Adrenal gland (tissue), 9 donors: ENCODE measurements at regions not wholly inside any gene's neighbourhood (a gene's known extent, or its start where the extent isn't known, plus 50 kb on each side); places are given as distances from the start of the nearest gene placed in this dataset.

Experiments used
- DNase-seq, 7 donors: peaks; one replicate each; pipeline ENCODE4 v3.0.0-alpha.2; 2019 to 2020
- H3K27ac ChIP-seq, 5 donors: fragments of 200-600 bp; sonication (generic) in 4 of 5; 1 replicate in 3 of 5; 2 replicates in 2 of 5; pipeline versions ENCODE4 v1.5.1 to v1.8.0; 2016 to 2020; ENCODE audit warnings: mild to moderate bottlenecking in 1 of 5
- H3K27me3 ChIP-seq: fragments of 200-600 bp; 2 replicates; pipeline ENCODE4 v1.8.0; 2021
- H3K36me3 ChIP-seq, 2 donors: fragments of 200-600 bp; replicated peaks in 1 of 2; 1 replicate in 1 of 2; 2 replicates in 1 of 2; pipeline versions ENCODE4 v1.5.1 to v1.8.0; 2018 to 2022
- H3K4me1 ChIP-seq, 2 donors: fragments of 200-600 bp; replicated peaks in 1 of 2; 1 replicate in 1 of 2; 2 replicates in 1 of 2; pipeline versions ENCODE4 v1.5.1 to v1.8.0; 2018 to 2021
- H3K4me3 ChIP-seq, 4 donors: fragments of 200-600 bp; sonication (generic) in 3 of 4; one replicate each; pipeline ENCODE4 v1.5.1; 2016 to 2018
- H3K9me3 ChIP-seq, 3 donors: fragments of 200-600 bp; sonication (generic) in 1 of 3; replicated peaks in 1 of 3; 1 replicate in 2 of 3; 2 replicates in 1 of 3; pipeline versions ENCODE4 v1.5.1 to v1.8.0; 2016 to 2021
- CTCF ChIP-seq, 6 experiments: fragments of 450-650 bp in 4 of 6; fragments of 200-600 bp in 2 of 6; sonication (generic) in 1 of 6; IDR thresholded peaks; 1 replicate in 5 of 6; 2 replicates in 1 of 6; pipeline versions ENCODE4 v1.5.1 to v1.8.0; 2016 to 2021; ENCODE audit warnings: antibody characterized with exemption in 6 of 6, mild to moderate bottlenecking in 2 of 6, moderate library complexity in 1 of 6
- POLR2A ChIP-seq, 2 donors: fragments of 450-650 bp; IDR thresholded peaks; one replicate each; pipeline ENCODE4 v1.6.1; 2017; ENCODE audit warnings: antibody characterized with exemption in 2 of 2, mild to moderate bottlenecking in 2 of 2, moderate library complexity in 1 of 2
- WGBS, 4 donors: extraction: QIAGEN DNeasy Blood & Tissue Kit in 2 of 4; methylation state at CpG; one replicate each; pipeline versions ENCODE4 v1.1.5 to v1.1.7; 2013 to 2017; 5-methylcytosine and 5-hydroxymethylcytosine counted together
- intact Hi-C, 2 donors: fragments of 100-400 bp; cut with DNase I; formaldehyde crosslinking; loops; one replicate each; pipeline versions ENCODE4 v1.14.1 to v1.15.0; 2022 to 2023
- donor health status: healthy with polysubstance abuse.
- donor health status: Bipolar disorder and iron deficiency.
- donor health status: DM: yes; HTN: yes; CAD: no.
- donor health status: DM: no; HTN: no; CAD: no.
- donor health status: DM: no; HTN: no; CAD: no.

GRCh38 chr10:31605426-31605825 is 286.4 kb downstream of the ZEB1 start:
- no peaks in the 10 kb centered on the region for H3K27me3 ChIP-seq
- peaks cover 4 to 7% of the 10 kb centered on the region in 2 donors for H3K4me1 ChIP-seq
- no peaks in the 10 kb centered on the region for H3K36me3 ChIP-seq
- 91 to 95% (median 91%) methylated on average over 4 of the region's 4 CpGs for WGBS, 4 donors
- no peaks in the 10 kb centered on the region for H3K9me3 ChIP-seq
- H3K4me3 ChIP-seq = no peak overlapping the region
- intact Hi-C loops = no loop called here
- H3K27ac ChIP-seq = no peak overlapping the region
- TF ChIP-seq POLR2A (IDR thresholded peaks at IDR 0.05) (no peak), CTCF (IDR thresholded peaks at IDR 0.05) (no peak)
- no peak for DNase-seq

DNA sequence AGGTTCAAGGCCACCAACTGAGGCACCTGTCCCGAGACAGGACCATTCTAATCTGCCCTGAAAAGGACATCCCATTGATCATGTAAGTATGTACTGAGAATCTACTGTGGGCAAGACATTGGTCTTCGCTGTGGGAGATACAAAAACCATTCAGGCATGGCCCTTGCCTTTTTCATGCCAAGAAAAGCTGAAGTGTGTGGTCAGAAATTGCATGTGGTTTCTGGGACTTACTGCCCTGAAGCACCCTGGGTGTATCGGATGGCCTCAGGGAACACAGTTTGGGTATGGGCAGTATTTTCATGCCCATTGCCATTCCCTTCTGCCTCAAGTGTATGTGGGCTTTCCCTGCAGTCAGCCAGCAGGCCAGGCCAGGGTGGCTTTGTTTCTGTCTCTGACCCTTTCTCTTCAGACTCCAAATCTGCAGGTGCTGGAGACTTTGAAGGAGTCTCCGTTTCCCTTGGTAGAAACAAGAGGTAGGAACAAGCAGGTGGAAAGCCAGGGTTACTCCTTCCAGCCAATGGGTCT is 285.7 kb downstream of the ZEB1 start:
- no peak overlapping the region for H3K27ac ChIP-seq
- H3K4me3 ChIP-seq = no peak overlapping the region
- no peaks in the 10 kb centered on the region for H3K27me3 ChIP-seq
- intact Hi-C loops = no loop called here
- 93 to 99% (median 95%) methylated on average over 4 of the region's 4 CpGs for WGBS, 4 donors
- no peaks in the 10 kb centered on the region for H3K36me3 ChIP-seq
- peaks cover 4 to 7% of the 10 kb centered on the region in 2 donors for H3K4me1 ChIP-seq
- no peak for TF ChIP-seq CTCF (IDR thresholded peaks at IDR 0.05)
- no peak for TF ChIP-seq POLR2A (IDR thresholded peaks at IDR 0.05)
- H3K9me3 ChIP-seq = no peaks in the 10 kb centered on the region
- DNase-seq = no peak

GRCh38 chr10:31604096-31604495 is 285.1 kb downstream of the ZEB1 start:
- H3K36me3 ChIP-seq = no peaks in the 10 kb centered on the region
- peak overlapping the region in 1 of 4 donors; percentile 67 for H3K4me3 ChIP-seq
- H3K9me3 ChIP-seq = no peaks in the 10 kb centered on the region
- H3K27ac ChIP-seq = peak overlapping the region in 2 of 5 donors; percentile 80 to 86
- TF ChIP-seq CTCF (IDR thresholded peaks at IDR 0.05) (no peak), POLR2A (IDR thresholded peaks at IDR 0.05) (no peak)
- peak in 2 of 7 donors; percentile 20 to 36 for DNase-seq
- H3K27me3 ChIP-seq = no peaks in the 10 kb centered on the region
- 74 to 85% (median 77%) methylated on average over 11 to 12 of the region's 12 CpGs for WGBS, 4 donors
- H3K4me1 ChIP-seq = peaks cover 4 to 7% of the 10 kb centered on the region in 2 donors
- intact Hi-C loops = no loop called here

- Histone ChIP-seq H3K36me3 (no peaks in the 10 kb centered on the region), H3K27ac (peak overlapping the region in 4 of 5 donors; percentile 53 to 86 (median 72)), H3K4me3 (peak overlapping the region in 3 of 4 donors; percentile 67 to 71 (median 68)), H3K4me1 (peaks cover 4 to 7% of the 10 kb centered on the region in 2 donors), H3K9me3 (no peaks in the 10 kb centered on the region), H3K27me3 (no peaks in the 10 kb centered on the region)
- intact Hi-C loops = no loop called here
- DNase-seq = peak; percentile 93 to 96 (median 95)
- 5 to 9% (median 6%) methylated on average over 32 to 67 of the region's 68 CpGs for WGBS, 4 donors
- TF ChIP-seq POLR2A (IDR thresholded peaks at IDR 0.05) (peak in 1 of 2 donors; percentile 67), CTCF (IDR thresholded peaks at IDR 0.05) (peak in 3 of 6 experiments; percentile 10 to 32 (median 13))
Measured at GRCh38 chr10:31603235-31604087, 284.4 kb downstream of the ZEB1 start.
